ENCODE measurements at regions not wholly inside any gene's neighbourhood (a gene's known extent, or its start where the extent isn't known, plus 50 kb on each side); places are given as distances from the start of the nearest gene placed in this dataset.

DNA sequence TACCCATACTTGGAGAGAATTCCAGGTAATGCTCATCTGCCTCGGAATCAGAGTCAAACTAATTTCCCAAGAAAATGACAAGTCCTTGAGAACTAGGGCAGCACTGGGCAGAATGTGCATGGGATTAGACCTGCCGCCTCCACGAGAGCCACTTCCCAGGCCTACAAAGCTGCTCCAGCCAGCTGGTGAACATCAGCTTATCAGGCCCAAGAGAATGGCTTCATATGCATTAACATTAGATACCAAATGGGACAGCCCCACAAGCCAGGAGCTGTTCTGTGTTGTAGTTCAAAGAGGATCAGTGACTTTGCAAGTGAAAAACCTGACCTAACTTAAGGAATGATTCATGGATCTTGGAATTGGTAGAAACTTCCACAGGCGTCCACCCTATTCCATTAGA is 203.3 kb downstream of the CYLD start:
- TF ChIP-seq, protein P1, sequence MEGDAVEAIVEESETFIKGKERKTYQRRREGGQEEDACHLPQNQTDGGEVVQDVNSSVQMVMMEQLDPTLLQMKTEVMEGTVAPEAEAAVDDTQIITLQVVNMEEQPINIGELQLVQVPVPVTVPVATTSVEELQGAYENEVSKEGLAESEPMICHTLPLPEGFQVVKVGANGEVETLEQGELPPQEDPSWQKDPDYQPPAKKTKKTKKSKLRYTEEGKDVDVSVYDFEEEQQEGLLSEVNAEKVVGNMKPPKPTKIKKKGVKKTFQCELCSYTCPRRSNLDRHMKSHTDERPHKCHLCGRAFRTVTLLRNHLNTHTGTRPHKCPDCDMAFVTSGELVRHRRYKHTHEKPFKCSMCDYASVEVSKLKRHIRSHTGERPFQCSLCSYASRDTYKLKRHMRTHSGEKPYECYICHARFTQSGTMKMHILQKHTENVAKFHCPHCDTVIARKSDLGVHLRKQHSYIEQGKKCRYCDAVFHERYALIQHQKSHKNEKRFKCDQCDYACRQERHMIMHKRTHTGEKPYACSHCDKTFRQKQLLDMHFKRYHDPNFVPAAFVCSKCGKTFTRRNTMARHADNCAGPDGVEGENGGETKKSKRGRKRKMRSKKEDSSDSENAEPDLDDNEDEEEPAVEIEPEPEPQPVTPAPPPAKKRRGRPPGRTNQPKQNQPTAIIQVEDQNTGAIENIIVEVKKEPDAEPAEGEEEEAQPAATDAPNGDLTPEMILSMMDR (IDR thresholded peaks at IDR 0.05): no peak
- H3K4me1 Mint-ChIP-seq: peaks cover 15% of the 10 kb centered on the region
- H3K4me3 Mint-ChIP-seq: no peak overlapping the region
- H3K36me3 Mint-ChIP-seq (ENCODE audit: low read depth): no peaks in the 10 kb centered on the region
- H3K27ac Mint-ChIP-seq: no peak overlapping the region
- no peak for DNase-seq
- H3K9me3 Mint-ChIP-seq: no peaks in the 10 kb centered on the region
- peaks cover 11% of the 10 kb centered on the region for H3K27me3 Mint-ChIP-seq (ENCODE audit: low read depth, poor library complexity)

DNA sequence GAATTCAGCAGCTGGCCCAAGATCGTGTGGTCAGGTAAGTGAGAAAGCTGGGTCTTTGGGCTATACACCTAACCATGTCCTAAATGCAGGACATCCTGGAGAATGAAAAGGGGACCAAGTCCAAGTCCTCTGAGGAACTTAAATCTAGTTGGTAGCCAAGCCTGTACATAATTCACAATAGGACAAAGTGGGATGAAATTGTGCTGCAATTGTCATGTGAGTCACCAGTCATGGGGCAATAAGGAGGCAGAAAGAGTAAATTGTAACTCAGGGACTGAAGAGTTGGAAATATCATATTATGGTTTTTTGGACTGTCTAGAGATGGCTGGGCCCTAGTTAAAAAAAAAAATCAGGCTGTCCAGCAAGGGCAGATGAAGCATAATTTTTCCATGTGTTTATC is 202.6 kb downstream of the CYLD start:
- peaks cover 11% of the 10 kb centered on the region for H3K27me3 Mint-ChIP-seq (ENCODE audit: low read depth, poor library complexity)
- H3K4me1 Mint-ChIP-seq: peaks cover 18% of the 10 kb centered on the region
- no peak overlapping the region for H3K27ac Mint-ChIP-seq
- no peak overlapping the region for H3K4me3 Mint-ChIP-seq
- H3K36me3 Mint-ChIP-seq (ENCODE audit: low read depth): no peaks in the 10 kb centered on the region
- DNase-seq: no peak
- TF ChIP-seq, protein P1 (IDR thresholded peaks at IDR 0.05): no peak
- no peaks in the 10 kb centered on the region for H3K9me3 Mint-ChIP-seq

- Mint-ChIP-seq H3K4me3 (no peak overlapping the region), H3K27ac (no peak overlapping the region), H3K9me3 (no peaks in the 10 kb centered on the region), H3K36me3 (ENCODE audit: low read depth) (no peaks in the 10 kb centered on the region), H3K4me1 (peaks cover 22% of the 10 kb centered on the region), H3K27me3 (ENCODE audit: low read depth, poor library complexity) (peaks cover 11% of the 10 kb centered on the region)
- DNase-seq: no peak
- TF ChIP-seq, protein P1 (IDR thresholded peaks at IDR 0.05): no peak
Measured at GRCh38 chr16:50944033-50944432, 202.1 kb downstream of the CYLD start.

- Mint-ChIP-seq H3K27me3 (ENCODE audit: low read depth, poor library complexity) (peaks cover 11% of the 10 kb centered on the region), H3K27ac (no peak overlapping the region), H3K36me3 (ENCODE audit: low read depth) (no peaks in the 10 kb centered on the region), H3K4me3 (no peak overlapping the region), H3K9me3 (no peaks in the 10 kb centered on the region), H3K4me1 (peaks cover 28% of the 10 kb centered on the region)
- TF ChIP-seq, protein P1 (IDR thresholded peaks at IDR 0.05): no peak
- no peak for DNase-seq
Measured at GRCh38 chr16:50942143-50942542, 200.3 kb downstream of the CYLD start.

GRCh38 chr16:50941681-50942080 is 199.8 kb downstream of the CYLD start:
- no peaks in the 10 kb centered on the region for H3K9me3 Mint-ChIP-seq
- no peak for DNase-seq
- peaks cover 28% of the 10 kb centered on the region for H3K4me1 Mint-ChIP-seq
- H3K36me3 Mint-ChIP-seq (ENCODE audit: low read depth): no peaks in the 10 kb centered on the region
- no peak overlapping the region for H3K27ac Mint-ChIP-seq
- no peak overlapping the region for H3K4me3 Mint-ChIP-seq
- H3K27me3 Mint-ChIP-seq (ENCODE audit: low read depth, poor library complexity): peaks cover 11% of the 10 kb centered on the region
- TF ChIP-seq, protein P1 (IDR thresholded peaks at IDR 0.05): no peak

GRCh38 chr16:50940275-50940854 is 198.5 kb downstream of the CYLD start:
- Mint-ChIP-seq H3K4me1 (peaks cover 39% of the 10 kb centered on the region), H3K27me3 (ENCODE audit: low read depth, poor library complexity) (peaks cover 13% of the 10 kb centered on the region), H3K4me3 (no peak overlapping the region), H3K27ac (no peak overlapping the region), H3K36me3 (ENCODE audit: low read depth) (no peaks in the 10 kb centered on the region), H3K9me3 (no peaks in the 10 kb centered on the region)
- no peak for DNase-seq
- TF ChIP-seq, protein P1 (IDR thresholded peaks at IDR 0.05): no peak

Measured in nephron progenitor cell (in vitro differentiated cells).